HEK293 (cell line): ENCODE measurements at regions not wholly inside any gene's neighbourhood (a gene's known extent, or its start where the extent isn't known, plus 50 kb on each side); places are given as distances from the start of the nearest gene placed in this dataset.

ENCODE experiments used
- CTCF ChIA-PET: fragments of 350-600 bp; formaldehyde crosslinking; extraction: SDS; loops from one replicate; lab custom pipeline; 2021; ENCODE audit warnings: antibody characterized with exemption; lab: Yijun Ruan, JAX
- POLR2A ChIA-PET: fragments of 300-600 bp; formaldehyde crosslinking; extraction: SDS; loops from one replicate; lab custom pipeline; 2020; ENCODE audit warnings: antibody characterized with exemption, inconsistent platforms; lab: Yijun Ruan, JAX
- H3K27ac ChIP-seq: fragments of 200-500 bp; sonication (Bioruptor generic); 2 replicates; pipeline ENCODE4 v1.5.1; 2014; ENCODE audit warnings: low read depth, low read length, control low read depth, inconsistent platforms; ENCODE audit errors: extremely low read depth
- H3K36me3 ChIP-seq, 2 experiments: fragments of 200-500 bp in 1 of 2; sonication (Bioruptor generic) in 1 of 2; 1 replicate in 1 of 2; 2 replicates in 1 of 2; pipeline ENCODE4 v1.5.1; 2014 to 2017; ENCODE audit warnings: inconsistent platforms in 2 of 2, low read length in 2 of 2; ENCODE audit not compliant: control insufficient read depth in 2 of 2, insufficient read depth in 1 of 2
- H3K4me1 ChIP-seq: fragments of 200-500 bp; sonication (Bioruptor generic); 2 replicates; pipeline ENCODE4 v1.5.1; 2014; ENCODE audit warnings: mild to moderate bottlenecking, low read length, inconsistent platforms; ENCODE audit not compliant: control insufficient read depth, insufficient read depth
- H3K4me3 ChIP-seq: 2 replicates; pipeline ENCODE4 v1.5.1; 2011; ENCODE audit warnings: low read depth, mild to moderate bottlenecking, control low read depth, low read length, moderate library complexity
- H3K9me3 ChIP-seq: fragments of 200-500 bp; sonication (Bioruptor generic); 2 replicates; pipeline ENCODE4 v1.5.1; 2014; ENCODE audit warnings: low read depth, low read length, inconsistent platforms; ENCODE audit not compliant: control insufficient read depth, insufficient read depth
- HOXA7 ChIP-seq: sonication (generic); formaldehyde crosslinking; IDR thresholded peaks from 2 replicates; pipeline ENCODE4 v1.8.1; 2022; ENCODE audit warnings: missing genetic modification reagents, borderline replicate concordance
- HOXC10 ChIP-seq: sonication (generic); formaldehyde crosslinking; IDR thresholded peaks from 2 replicates; pipeline ENCODE4 v1.8.1; 2023; ENCODE audit warnings: mild to moderate bottlenecking, missing genetic modification reagents
- KLF10 ChIP-seq: fragments of 450-650 bp; IDR thresholded peaks from 2 replicates; pipeline ENCODE4 v1.5.1; 2018; ENCODE audit warnings: missing biosample characterization, mild to moderate bottlenecking, missing genetic modification characterization
- KLF7 ChIP-seq: fragments of 450-650 bp; formaldehyde crosslinking; IDR thresholded peaks from 2 replicates; pipeline ENCODE4 v1.5.1; 2016; ENCODE audit warnings: missing biosample characterization, missing genetic modification characterization, borderline replicate concordance
- PRDM1 ChIP-seq: fragments of 450-650 bp; formaldehyde crosslinking; IDR thresholded peaks from 2 replicates; pipeline ENCODE4; 2016; ENCODE audit warnings: missing biosample characterization, missing genetic modification characterization
- REPIN1 ChIP-seq: fragments of 450-650 bp; formaldehyde crosslinking; IDR thresholded peaks from 2 replicates; pipeline ENCODE4 v1.5.1; 2017; ENCODE audit warnings: missing biosample characterization, missing genetic modification characterization, low read depth
- SCRT1 ChIP-seq: fragments of 450-650 bp; formaldehyde crosslinking; IDR thresholded peaks from 2 replicates; pipeline ENCODE4 v1.5.1; 2016; ENCODE audit warnings: missing biosample characterization, missing genetic modification characterization, borderline replicate concordance
- TCF7L2 ChIP-seq: IDR thresholded peaks from 2 replicates; pipeline ENCODE4 v1.6.1; 2011; ENCODE audit warnings: low read depth, mild to moderate bottlenecking, inconsistent platforms, low read length, moderate library complexity, borderline replicate concordance
- TRIM28 ChIP-seq: IDR thresholded peaks from 2 replicates; pipeline ENCODE4 v1.6.1; 2011; ENCODE audit warnings: low read length, control low read depth, borderline replicate concordance
- WT1 ChIP-seq: fragments of 450-650 bp; formaldehyde crosslinking; IDR thresholded peaks from 2 replicates; pipeline ENCODE4 v1.5.1; 2016; ENCODE audit warnings: missing biosample characterization, missing genetic modification characterization
- ZBTB49 ChIP-seq: fragments of 450-650 bp; formaldehyde crosslinking; IDR thresholded peaks from 2 replicates; pipeline ENCODE4 v1.5.1; 2016; ENCODE audit warnings: missing biosample characterization, missing genetic modification characterization, low read depth
- ZBTB6 ChIP-seq: fragments of 450-650 bp; formaldehyde crosslinking; IDR thresholded peaks from 2 replicates; pipeline ENCODE4 v1.5.1; 2017; ENCODE audit warnings: missing biosample characterization, missing genetic modification characterization
- ZIC2 ChIP-seq: fragments of 450-650 bp; formaldehyde crosslinking; IDR thresholded peaks from 2 replicates; pipeline ENCODE4 v1.5.1; 2016; ENCODE audit warnings: missing biosample characterization, missing genetic modification characterization
- ZNF138 ChIP-seq: fragments of 450-650 bp; formaldehyde crosslinking; IDR thresholded peaks from 2 replicates; pipeline ENCODE4 v1.5.1; 2016; ENCODE audit warnings: missing biosample characterization, missing genetic modification characterization, borderline replicate concordance
- ZNF146 ChIP-seq: fragments of 450-650 bp; formaldehyde crosslinking; IDR thresholded peaks from 2 replicates; pipeline ENCODE4 v1.5.1; 2016; ENCODE audit warnings: missing biosample characterization, missing genetic modification characterization
- ZNF24 ChIP-seq: fragments of 450-650 bp; formaldehyde crosslinking; IDR thresholded peaks from 2 replicates; pipeline ENCODE4 v1.5.1; 2016; ENCODE audit warnings: missing biosample characterization, missing genetic modification characterization
- ZNF341 ChIP-seq: fragments of 450-650 bp; formaldehyde crosslinking; IDR thresholded peaks from 2 replicates; pipeline ENCODE4; 2016; ENCODE audit warnings: low read depth, missing biosample characterization, missing genetic modification characterization
- ZNF394 ChIP-seq: fragments of 450-650 bp; formaldehyde crosslinking; IDR thresholded peaks from 2 replicates; pipeline ENCODE4 v1.5.1; 2016; ENCODE audit warnings: missing biosample characterization, missing genetic modification characterization, mild to moderate bottlenecking, moderate library complexity, borderline replicate concordance
- ZNF423 ChIP-seq: fragments of 450-650 bp; formaldehyde crosslinking; IDR thresholded peaks from 2 replicates; pipeline ENCODE4 v1.5.1; 2016; ENCODE audit warnings: missing biosample characterization, missing genetic modification characterization
- ZNF704 ChIP-seq: fragments of 450-650 bp; formaldehyde crosslinking; IDR thresholded peaks from 2 replicates; pipeline ENCODE4 v1.5.1; 2016; ENCODE audit warnings: missing biosample characterization, missing genetic modification characterization
- ZNF707 ChIP-seq: fragments of 450-650 bp; formaldehyde crosslinking; IDR thresholded peaks from 2 replicates; pipeline ENCODE4 v1.5.1; 2016; ENCODE audit warnings: missing biosample characterization, missing genetic modification characterization
- ZNF76 ChIP-seq: fragments of 450-650 bp; formaldehyde crosslinking; IDR thresholded peaks from 2 replicates; pipeline ENCODE4; 2016; ENCODE audit warnings: low read depth, missing biosample characterization, missing genetic modification characterization, borderline replicate concordance
- ZNF768 ChIP-seq: fragments of 450-650 bp; formaldehyde crosslinking; IDR thresholded peaks from 2 replicates; pipeline ENCODE4 v1.5.1; 2018; ENCODE audit warnings: missing biosample characterization, mild to moderate bottlenecking, missing genetic modification characterization
- ZNF791 ChIP-seq: fragments of 450-650 bp; formaldehyde crosslinking; IDR thresholded peaks from 2 replicates; pipeline ENCODE4 v1.5.1; 2016; ENCODE audit warnings: missing biosample characterization, missing genetic modification characterization
- ZXDB ChIP-seq: fragments of 450-650 bp; formaldehyde crosslinking; IDR thresholded peaks from 2 replicates; pipeline ENCODE4 v1.5.1; 2016; ENCODE audit warnings: missing biosample characterization, missing genetic modification characterization
- TF ChIP-seq, protein P1 (sequence below): fragments of 450-650 bp; formaldehyde crosslinking; IDR thresholded peaks from 2 replicates; pipeline ENCODE4 v1.5.1; 2016; ENCODE audit warnings: missing biosample characterization, missing genetic modification characterization
- TF ChIP-seq, protein P2 (sequence below): IDR thresholded peaks from 2 replicates; pipeline ENCODE4 v1.6.1; 2011; ENCODE audit warnings: mild to moderate bottlenecking, low read depth, low read length, borderline replicate concordance
- TF ChIP-seq, protein P3 (sequence below): fragments of 450-650 bp; formaldehyde crosslinking; IDR thresholded peaks from 2 replicates; pipeline ENCODE4 v1.5.1; 2016; ENCODE audit warnings: missing biosample characterization, missing genetic modification characterization

GRCh38 chr9:79824265-79824664 is 252.5 kb downstream of the TLE4 start:
- H3K27ac ChIP-seq = no peak overlapping the region
- ChIA-PET CTCF (no interaction called here), POLR2A (no interaction called here)

DNA sequence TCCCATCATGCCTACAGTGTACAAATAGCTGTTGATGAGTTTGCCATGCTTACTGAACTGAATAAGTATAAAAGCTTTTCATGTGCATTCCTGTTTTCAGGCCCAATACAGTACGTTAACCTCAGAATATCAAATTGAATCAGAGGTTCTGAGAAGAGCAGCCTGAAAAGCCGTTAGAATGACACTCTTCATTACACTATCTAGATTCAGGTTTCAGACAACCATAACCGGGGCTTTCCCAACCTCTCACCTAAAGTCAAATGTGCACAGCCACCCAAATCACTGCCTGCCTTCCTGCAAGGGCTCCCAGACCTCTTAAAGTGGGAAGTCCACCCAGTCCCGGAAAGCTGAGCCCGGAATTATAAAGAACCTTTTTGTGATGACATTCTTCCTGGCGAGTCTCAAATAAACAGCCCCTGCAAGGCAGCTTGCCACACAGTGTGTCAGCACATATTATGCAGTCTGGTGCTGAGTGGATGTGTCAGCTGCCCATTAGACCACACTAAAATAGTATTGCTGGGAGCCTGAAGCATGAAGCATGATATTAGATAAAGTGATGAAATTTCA is 245.8 kb downstream of the TLE4 start:
- Histone ChIP-seq H3K36me3 (no peaks in the 10 kb centered on the region), H3K27ac (no peak overlapping the region), H3K9me3 (no peaks in the 10 kb centered on the region), H3K4me3 (no peak overlapping the region), H3K4me1 (no peaks in the 10 kb centered on the region)
- ChIA-PET POLR2A (no interaction called here), CTCF (no interaction called here)
- TF ChIP-seq ZNF768 (tag by site-specific recombination) (no peak), ZNF341 (no peak), WT1 (tag by site-specific recombination) (no peak), ZBTB49 (tag by site-specific recombination) (no peak), ZNF24 (tag by site-specific recombination) (no peak), ZXDB (tag by site-specific recombination) (no peak), TRIM28 (peak; percentile 90; the same call in 1 of the 2 replicates), KLF7 (tag by site-specific recombination) (no peak), TCF7L2 (peak; percentile 70)
- TF ChIP-seq, protein P1, sequence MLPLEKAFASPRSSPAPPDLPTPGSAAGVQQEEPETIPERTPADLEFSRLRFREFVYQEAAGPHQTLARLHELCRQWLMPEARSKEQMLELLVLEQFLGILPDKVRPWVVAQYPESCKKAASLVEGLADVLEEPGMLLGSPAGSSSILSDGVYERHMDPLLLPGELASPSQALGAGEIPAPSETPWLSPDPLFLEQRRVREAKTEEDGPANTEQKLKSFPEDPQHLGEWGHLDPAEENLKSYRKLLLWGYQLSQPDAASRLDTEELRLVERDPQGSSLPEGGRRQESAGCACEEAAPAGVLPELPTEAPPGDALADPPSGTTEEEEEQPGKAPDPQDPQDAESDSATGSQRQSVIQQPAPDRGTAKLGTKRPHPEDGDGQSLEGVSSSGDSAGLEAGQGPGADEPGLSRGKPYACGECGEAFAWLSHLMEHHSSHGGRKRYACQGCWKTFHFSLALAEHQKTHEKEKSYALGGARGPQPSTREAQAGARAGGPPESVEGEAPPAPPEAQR (tag by site-specific recombination) = no peak

More at GRCh38 chr9:79824265-79824664, 252.5 kb downstream of the TLE4 start:
- TF ChIP-seq SCRT1 = no peak
- TF ChIP-seq ZNF704 = no peak
- TF ChIP-seq ZNF394 (tag by site-specific recombination) = no peak
- no peak for TF ChIP-seq ZNF138 (tag by site-specific recombination)
- TF ChIP-seq ZNF146 = no peak
- no peak for TF ChIP-seq HOXA7 (CRISPR knock-in tag)
- TF ChIP-seq, protein P2, sequence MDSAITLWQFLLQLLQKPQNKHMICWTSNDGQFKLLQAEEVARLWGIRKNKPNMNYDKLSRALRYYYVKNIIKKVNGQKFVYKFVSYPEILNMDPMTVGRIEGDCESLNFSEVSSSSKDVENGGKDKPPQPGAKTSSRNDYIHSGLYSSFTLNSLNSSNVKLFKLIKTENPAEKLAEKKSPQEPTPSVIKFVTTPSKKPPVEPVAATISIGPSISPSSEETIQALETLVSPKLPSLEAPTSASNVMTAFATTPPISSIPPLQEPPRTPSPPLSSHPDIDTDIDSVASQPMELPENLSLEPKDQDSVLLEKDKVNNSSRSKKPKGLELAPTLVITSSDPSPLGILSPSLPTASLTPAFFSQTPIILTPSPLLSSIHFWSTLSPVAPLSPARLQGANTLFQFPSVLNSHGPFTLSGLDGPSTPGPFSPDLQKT = no peak
- TF ChIP-seq ZXDB (tag by site-specific recombination) = no peak
- TF ChIP-seq, protein P3, sequence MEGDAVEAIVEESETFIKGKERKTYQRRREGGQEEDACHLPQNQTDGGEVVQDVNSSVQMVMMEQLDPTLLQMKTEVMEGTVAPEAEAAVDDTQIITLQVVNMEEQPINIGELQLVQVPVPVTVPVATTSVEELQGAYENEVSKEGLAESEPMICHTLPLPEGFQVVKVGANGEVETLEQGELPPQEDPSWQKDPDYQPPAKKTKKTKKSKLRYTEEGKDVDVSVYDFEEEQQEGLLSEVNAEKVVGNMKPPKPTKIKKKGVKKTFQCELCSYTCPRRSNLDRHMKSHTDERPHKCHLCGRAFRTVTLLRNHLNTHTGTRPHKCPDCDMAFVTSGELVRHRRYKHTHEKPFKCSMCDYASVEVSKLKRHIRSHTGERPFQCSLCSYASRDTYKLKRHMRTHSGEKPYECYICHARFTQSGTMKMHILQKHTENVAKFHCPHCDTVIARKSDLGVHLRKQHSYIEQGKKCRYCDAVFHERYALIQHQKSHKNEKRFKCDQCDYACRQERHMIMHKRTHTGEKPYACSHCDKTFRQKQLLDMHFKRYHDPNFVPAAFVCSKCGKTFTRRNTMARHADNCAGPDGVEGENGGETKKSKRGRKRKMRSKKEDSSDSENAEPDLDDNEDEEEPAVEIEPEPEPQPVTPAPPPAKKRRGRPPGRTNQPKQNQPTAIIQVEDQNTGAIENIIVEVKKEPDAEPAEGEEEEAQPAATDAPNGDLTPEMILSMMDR (tag by site-specific recombination) = no peak
- no peak for TF ChIP-seq REPIN1 (tag by site-specific recombination)
- no peak for TF ChIP-seq ZNF76
- no peak for TF ChIP-seq KLF10
- TF ChIP-seq ZIC2 (tag by site-specific recombination) = no peak
- no peak for TF ChIP-seq ZBTB6 (tag by site-specific recombination)
- no peak for TF ChIP-seq HOXC10 (CRISPR knock-in tag)
- no peak for TF ChIP-seq PRDM1 (tag by site-specific recombination)
- no peak for TF ChIP-seq ZNF707 (tag by site-specific recombination)
- TF ChIP-seq ZNF423 (tag by site-specific recombination) = no peak
- TF ChIP-seq ZNF791 = no peak
- Histone ChIP-seq H3K4me1 (no peaks in the 10 kb centered on the region), H3K9me3 (no peaks in the 10 kb centered on the region), H3K36me3 (no peaks in the 10 kb centered on the region), H3K4me3 (no peak overlapping the region)
